Skin of body (tissue), 1 donor: ENCODE measurements at regions not wholly inside any gene's neighbourhood (a gene's known extent, or its start where the extent isn't known, plus 50 kb on each side); places are given as distances from the start of the nearest gene placed in this dataset.
A peak's percentile ranks its signal among the peaks of the same experiment; 100 is the strongest.

Source experiments
- DNase-seq: peaks from one replicate; lab custom pipeline; 2025; lab: John Stamatoyannopoulos, UW

DNA sequence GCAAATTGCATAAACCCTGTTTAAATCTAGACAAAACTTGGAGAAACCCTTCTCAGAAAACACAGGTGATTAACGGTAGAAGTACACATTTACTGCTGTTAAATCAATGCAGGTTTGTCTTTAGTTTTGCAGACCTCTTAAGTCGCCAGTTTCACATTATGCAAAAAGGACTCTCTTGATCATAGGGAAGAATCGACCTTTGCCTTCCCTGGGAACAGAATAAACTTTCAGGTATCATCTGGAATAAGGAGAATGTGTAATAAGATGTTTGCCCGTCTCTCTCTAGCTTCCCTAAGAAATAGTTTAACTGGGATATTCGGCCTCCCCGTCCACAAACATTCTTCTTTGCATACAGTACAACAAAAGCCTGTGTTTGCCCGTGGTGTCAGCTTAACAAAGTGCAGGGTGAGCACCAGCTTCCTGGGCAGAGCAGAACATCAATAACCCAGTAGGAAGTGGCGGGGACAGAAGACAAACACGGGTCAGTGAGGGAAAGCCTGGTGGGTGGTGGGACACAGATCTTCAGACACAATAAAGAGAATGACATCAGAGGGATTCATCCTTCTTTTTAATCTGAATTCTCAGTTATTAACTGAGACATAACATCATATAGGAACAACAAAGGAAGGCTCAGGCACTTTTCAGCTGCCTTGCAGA, 1077.7 kb upstream of the SLC10A2 start:
- peak; percentile 1 for DNase-seq

DNA sequence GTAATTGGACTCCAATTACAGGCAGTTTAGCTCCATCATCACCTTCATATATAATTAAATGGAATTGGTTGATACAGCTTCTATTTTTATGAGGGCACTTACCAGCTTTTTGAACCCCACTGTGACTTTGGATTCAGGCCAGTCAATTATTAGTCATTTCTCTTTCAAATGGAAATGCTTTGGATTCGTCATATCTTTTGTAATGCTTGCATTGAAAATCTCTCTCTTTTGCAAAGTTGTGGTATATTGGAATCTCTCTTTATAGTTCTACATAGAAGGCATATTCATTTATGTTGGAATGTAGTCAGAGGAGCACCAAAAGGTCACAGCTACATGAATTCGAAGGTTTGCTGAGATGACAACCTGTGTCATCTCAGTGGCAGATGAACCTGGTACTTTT, 1074.3 kb upstream of the SLC10A2 start:
- no peak for DNase-seq

GRCh38 chr13:104137416-104137815, 1071.2 kb upstream of the SLC10A2 start:
- DNase-seq = no peak

- no peak for DNase-seq
Observed at GRCh38 chr13:104132849-104133248, 1066.6 kb upstream of the SLC10A2 start.

DNA sequence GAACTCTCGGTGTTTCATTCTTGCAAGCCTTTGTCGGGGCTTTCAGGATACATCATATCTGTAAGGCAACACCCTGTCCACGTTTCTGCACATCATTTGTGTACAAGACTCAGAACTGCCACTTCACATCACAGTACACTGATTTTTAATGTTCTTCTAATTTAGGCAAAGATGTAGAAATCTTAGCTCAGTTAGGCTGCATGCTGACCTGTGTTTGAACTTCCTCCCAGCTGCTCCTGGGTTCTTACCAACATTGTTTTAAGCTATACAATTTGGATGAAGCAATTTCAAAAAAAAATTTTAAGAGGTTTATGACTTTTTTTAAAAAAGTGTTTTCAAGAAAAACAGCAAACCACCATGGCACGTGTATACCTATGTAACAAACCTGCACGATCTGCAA, 1047.9 kb upstream of the SLC10A2 start:
- DNase-seq = no peak

DNA sequence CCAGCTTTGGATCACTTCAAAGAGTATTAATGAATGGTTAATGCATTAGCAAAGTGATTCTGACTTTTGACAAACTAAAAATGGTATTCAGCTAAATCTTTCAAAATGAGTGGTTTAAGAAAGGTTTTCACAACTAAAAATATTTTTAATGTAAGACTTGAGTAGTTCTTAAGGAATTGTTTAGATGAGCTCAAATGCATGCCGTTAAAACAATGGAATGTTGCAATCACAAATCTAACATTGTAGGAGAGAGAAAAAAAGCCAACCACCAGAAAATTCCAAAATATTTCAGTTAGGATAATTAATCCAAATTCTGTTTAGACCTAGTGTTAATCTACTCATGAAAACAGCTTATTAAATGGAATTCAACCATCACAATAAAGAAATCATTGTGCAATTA, 1044.8 kb upstream of the SLC10A2 start:
- no peak for DNase-seq

- DNase-seq = no peak
Observed at GRCh38 chr13:104106705-104107393, 1040.6 kb upstream of the SLC10A2 start.

DNA sequence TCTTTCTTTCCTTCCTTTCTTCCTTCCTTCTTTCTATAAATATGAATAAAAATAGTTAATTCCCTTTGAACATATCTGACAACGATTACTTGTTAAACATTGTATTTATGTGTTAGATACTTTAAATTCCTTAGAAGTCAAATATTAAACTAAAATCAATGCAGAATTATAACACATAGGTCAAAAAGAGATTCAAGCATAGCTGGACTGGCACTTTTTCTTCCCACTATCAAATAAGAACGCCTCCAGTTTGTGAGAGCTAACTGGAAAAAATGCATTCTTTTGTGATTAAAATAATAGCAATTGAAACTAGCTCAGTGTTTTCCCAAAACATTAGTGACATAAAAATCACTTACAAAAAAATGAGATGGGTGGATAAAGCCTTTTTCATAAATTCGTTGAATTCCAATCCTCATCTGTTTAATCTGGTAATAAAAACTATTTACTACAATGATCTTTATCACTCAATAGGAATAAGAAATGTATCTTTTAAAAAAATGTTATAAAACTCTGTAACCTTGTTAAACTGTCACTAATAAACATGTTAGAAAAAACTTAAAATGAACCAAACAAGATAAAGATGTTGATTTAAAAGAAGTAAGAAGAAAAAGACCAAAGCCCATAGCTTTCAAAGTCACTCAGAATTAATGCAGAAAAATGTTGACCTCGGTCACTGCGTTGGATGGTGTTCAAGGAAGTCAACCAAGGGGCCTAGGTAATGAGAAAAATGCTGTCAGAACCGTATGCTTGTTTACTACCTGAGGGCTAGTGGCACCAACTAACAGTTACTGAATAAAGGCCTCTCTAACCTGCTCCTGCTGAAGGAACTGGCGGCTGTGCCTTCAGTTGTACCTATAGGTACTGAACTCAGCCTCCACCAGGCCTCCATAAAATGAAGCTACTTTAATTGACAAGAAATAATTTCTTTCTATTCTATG, 1039.5 kb upstream of the SLC10A2 start:
- no peak for DNase-seq

GRCh38 chr13:104099750-104100149, 1033.5 kb upstream of the SLC10A2 start:
- no peak for DNase-seq

GRCh38 chr13:104098421-104098820, 1032.2 kb upstream of the SLC10A2 start:
- no peak for DNase-seq

DNA sequence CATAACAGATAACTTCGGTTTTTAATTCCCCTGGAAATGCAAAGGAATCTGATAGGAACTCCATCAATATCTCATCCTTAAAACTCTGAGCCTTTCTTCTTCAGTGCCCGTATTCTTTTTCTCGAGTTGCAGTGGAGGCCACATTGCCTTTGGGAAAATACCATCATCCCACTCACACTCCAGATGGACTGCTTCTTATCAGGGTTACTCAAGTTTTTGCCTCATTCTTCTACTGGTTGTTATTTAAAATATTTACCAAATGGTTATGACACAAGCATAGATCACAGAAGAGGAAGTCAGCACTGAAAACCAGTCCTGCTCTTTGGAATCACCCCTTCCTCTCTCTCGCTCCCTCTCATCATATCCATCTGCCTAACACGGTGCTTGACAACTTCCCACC, 1020.5 kb upstream of the SLC10A2 start:
- DNase-seq = no peak

GRCh38 chr13:104086210-104086609, 1020.0 kb upstream of the SLC10A2 start:
- DNase-seq = peak; percentile 63

- DNase-seq = no peak
Observed at GRCh38 chr13:104085611-104086010, 1019.4 kb upstream of the SLC10A2 start.

DNA sequence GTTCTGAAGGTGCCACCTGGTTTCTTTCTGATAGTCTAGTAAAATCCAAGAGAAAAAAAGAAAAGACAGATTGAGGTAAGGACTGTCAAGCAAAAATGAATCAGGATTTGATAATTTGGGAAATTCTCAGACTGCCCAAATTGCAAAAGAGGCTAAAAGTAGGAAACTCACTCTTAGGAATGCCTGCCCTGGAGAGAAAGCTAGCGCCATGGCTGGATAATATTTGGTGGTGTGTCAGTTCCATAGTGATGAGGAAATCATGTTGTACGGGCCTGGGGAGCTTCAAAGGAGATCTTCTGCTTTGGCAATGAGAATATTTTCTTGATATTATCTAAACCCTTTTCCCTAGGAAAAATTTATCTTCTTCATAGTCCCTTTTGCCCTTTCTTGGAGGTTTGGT, 1008.1 kb upstream of the SLC10A2 start:
- DNase-seq = no peak

GRCh38 chr13:104071806-104072205, 1005.6 kb upstream of the SLC10A2 start:
- no peak for DNase-seq

GRCh38 chr13:104065328-104065727, 999.1 kb upstream of the SLC10A2 start:
- no peak for DNase-seq

- no peak for DNase-seq
Observed at GRCh38 chr13:104057861-104058260, 991.6 kb upstream of the SLC10A2 start.

GRCh38 chr13:104045907-104046306, 979.7 kb upstream of the SLC10A2 start:
- DNase-seq = no peak

- DNase-seq = no peak
Observed at GRCh38 chr13:104043184-104043583, 977.0 kb upstream of the SLC10A2 start.

DNA sequence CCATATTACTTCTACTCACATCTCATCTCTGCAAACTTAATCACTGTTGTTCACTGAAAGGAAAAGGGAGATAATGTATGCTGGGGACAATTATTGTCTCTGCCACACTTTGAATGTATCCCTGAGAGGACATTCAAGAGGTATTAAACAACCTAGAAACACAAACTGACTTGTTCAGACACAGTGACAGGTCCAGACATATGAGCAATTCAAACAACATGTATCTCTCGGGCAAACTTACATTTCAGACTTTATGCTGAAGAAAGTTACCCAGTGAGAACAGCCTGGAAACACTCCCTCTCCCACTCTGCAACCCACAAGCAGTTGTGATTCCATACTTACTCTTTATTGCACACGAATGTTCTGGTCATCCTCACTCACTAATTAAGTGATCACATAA, 968.7 kb upstream of the SLC10A2 start:
- DNase-seq = no peak

DNA sequence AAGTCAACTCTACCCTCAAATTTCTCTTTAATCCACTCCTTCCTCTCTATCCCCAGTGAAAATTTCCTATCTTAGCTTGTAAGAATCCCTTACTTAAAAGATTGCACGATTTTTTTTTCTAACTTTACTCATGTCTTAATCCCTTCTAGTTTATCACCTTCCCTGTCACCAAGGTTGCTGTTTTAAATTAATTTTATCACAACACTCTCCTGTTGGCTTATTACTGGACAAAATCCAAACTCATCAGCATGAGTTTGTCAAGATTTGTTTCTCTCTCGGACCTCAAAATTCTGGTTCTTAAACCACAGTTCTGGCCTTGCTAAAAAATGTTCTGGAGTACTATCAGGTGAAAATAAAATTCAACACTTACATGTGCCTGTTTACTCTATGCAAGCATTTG, 959.1 kb upstream of the SLC10A2 start:
- no peak for DNase-seq
